ENCODE measurements at regions not wholly inside any gene's neighbourhood (a gene's known extent, or its start where the extent isn't known, plus 50 kb on each side); places are given as distances from the start of the nearest gene placed in this dataset.

DNA sequence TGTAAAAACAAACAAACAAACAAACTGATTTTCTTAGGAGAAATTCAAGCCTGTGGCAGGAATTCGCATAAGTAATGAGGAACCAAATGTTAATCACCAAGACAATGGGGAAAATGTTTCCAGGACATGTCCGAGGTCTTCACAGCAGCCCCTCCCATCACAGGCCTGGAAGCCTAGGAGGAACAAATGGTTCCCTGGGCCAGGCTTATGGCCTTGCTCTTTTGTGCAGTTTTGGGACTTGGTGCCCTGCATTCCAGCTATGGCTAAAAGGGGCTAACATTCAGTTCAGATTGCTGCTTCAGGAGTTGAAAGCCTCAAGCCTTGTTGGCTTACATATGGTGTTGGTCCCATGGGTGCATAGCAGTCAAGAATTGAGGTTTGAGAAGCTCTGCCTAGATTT, 1372.7 kb upstream of the CITED2 start:
- H3K4me1 ChIP-seq = no peaks in the 10 kb centered on the region
- Mint-ChIP-seq H3K36me3 (ENCODE audit: insufficient read depth, unreplicated experiment) (no peaks in the 10 kb centered on the region), H3K4me1 (ENCODE audit: low read depth, unreplicated experiment) (no peaks in the 10 kb centered on the region), H3K9me3 (ENCODE audit: unreplicated experiment) (no peaks in the 10 kb centered on the region), H3K4me3 (ENCODE audit: unreplicated experiment) (no peak overlapping the region), H3K27me3 (ENCODE audit: insufficient read depth, unreplicated experiment) (no peaks in the 10 kb centered on the region), H3K27ac (ENCODE audit: unreplicated experiment) (no peak overlapping the region)
- CTCF ChIA-PET = no interaction called here
- H3K4me3 ChIP-seq (ENCODE audit: low read depth, low read length) = no peak overlapping the region
- no TSS peak for BruUV-seq (replicated peaks)
- intact Hi-C loops (cut with micrococcal nuclease; ENCODE audit: unreplicated experiment) = no loop called here
- peaks cover 5% of the 10 kb centered on the region; the same call in 1 of the 2 replicates for H3K9me3 ChIP-seq
- POLR2A ChIA-PET = no interaction called here
- TF ChIP-seq, protein P1, sequence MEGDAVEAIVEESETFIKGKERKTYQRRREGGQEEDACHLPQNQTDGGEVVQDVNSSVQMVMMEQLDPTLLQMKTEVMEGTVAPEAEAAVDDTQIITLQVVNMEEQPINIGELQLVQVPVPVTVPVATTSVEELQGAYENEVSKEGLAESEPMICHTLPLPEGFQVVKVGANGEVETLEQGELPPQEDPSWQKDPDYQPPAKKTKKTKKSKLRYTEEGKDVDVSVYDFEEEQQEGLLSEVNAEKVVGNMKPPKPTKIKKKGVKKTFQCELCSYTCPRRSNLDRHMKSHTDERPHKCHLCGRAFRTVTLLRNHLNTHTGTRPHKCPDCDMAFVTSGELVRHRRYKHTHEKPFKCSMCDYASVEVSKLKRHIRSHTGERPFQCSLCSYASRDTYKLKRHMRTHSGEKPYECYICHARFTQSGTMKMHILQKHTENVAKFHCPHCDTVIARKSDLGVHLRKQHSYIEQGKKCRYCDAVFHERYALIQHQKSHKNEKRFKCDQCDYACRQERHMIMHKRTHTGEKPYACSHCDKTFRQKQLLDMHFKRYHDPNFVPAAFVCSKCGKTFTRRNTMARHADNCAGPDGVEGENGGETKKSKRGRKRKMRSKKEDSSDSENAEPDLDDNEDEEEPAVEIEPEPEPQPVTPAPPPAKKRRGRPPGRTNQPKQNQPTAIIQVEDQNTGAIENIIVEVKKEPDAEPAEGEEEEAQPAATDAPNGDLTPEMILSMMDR (IDR thresholded peaks at IDR 0.05; ENCODE audit: insufficient read depth in 1 of 2, low read depth in 1 of 2, low read length in 1 of 2, severe bottlenecking in 1 of 2, unreplicated experiment in 1 of 2) = no peak
- H3K36me3 ChIP-seq (ENCODE audit: control insufficient read depth, insufficient read depth, low read length) = no peaks in the 10 kb centered on the region
- DNase-seq = no peak
- no peaks in the 10 kb centered on the region for H3K27me3 ChIP-seq (replicated peaks; ENCODE audit: control insufficient read depth, insufficient read depth, low read length)

DNA sequence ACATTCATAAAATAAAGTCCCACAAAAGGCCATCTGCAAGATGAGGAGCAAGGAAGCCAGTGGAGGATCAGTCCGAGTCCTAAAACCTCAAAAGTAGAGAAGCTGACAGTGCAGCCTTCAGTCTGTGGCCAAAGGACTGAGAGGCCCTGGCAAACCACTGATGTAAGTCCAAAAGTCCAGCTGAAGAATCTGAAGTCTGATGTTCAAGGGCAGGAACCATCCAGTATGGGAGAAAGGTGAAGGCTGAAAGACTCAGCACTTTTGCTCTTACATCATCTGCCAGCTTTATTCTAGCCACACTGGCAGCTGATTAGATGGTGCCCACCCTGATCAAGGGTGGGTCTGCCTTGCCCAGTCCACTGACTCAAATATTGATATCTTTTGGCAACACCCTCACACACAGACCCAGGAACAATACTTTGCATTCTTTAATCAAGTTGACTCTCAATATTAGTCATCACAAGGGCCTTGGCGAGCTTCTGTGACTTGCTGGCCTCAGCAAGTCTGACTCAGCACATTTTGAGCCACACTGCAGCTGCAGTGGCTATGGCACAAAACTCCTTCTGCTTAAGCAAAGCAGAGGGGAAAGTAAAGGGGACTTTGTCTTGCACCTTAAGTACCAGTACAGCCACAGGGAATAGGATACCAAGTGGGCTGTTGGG, 1370.3 kb upstream of the CITED2 start:
- no peaks in the 10 kb centered on the region for H3K27me3 ChIP-seq (replicated peaks; ENCODE audit: control insufficient read depth, insufficient read depth, low read length)
- Mint-ChIP-seq H3K36me3 (ENCODE audit: insufficient read depth, unreplicated experiment) (no peaks in the 10 kb centered on the region), H3K4me1 (ENCODE audit: low read depth, unreplicated experiment) (no peaks in the 10 kb centered on the region), H3K9me3 (ENCODE audit: unreplicated experiment) (no peaks in the 10 kb centered on the region), H3K4me3 (ENCODE audit: unreplicated experiment) (no peak overlapping the region), H3K27me3 (ENCODE audit: insufficient read depth, unreplicated experiment) (no peaks in the 10 kb centered on the region), H3K27ac (ENCODE audit: unreplicated experiment) (no peak overlapping the region)
- ChIA-PET POLR2A (no interaction called here), CTCF (no interaction called here)
- H3K4me3 ChIP-seq (ENCODE audit: low read depth, low read length) = no peak overlapping the region
- peaks cover 5% of the 10 kb centered on the region; the same call in 1 of the 2 replicates for H3K9me3 ChIP-seq
- no peaks in the 10 kb centered on the region for H3K4me1 ChIP-seq
- TF ChIP-seq, protein P1 (IDR thresholded peaks at IDR 0.05; ENCODE audit: insufficient read depth in 1 of 2, low read depth in 1 of 2, low read length in 1 of 2, severe bottlenecking in 1 of 2, unreplicated experiment in 1 of 2) = no peak
- BruUV-seq (replicated peaks) = no TSS peak
- DNase-seq = no peak
- H3K36me3 ChIP-seq (ENCODE audit: control insufficient read depth, insufficient read depth, low read length) = no peaks in the 10 kb centered on the region
- intact Hi-C loops (cut with micrococcal nuclease; ENCODE audit: unreplicated experiment) = no loop called here

DNA sequence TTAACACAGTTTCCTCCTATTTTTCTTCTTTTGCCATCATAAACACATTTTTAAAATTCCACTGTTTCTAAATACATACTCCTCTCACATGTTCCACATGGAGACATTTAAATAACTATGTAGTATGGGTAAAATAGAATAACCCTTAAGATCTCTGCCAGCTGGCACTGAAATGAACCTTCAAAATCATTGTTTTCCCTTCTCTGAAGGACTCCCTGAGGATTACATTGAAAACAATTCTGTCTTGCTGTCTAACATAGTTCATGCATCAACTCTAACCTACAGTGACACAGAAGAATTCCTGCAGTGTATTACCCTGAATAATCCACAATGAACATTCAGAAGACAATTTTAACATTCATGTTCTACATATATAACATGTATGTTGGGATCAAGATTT, 1361.8 kb upstream of the CITED2 start:
- Histone ChIP-seq H3K27me3 (replicated peaks; ENCODE audit: control insufficient read depth, insufficient read depth, low read length) (no peaks in the 10 kb centered on the region), H3K4me1 (no peaks in the 10 kb centered on the region; the same call in 1 of the 2 replicates), H3K4me3 (ENCODE audit: low read depth, low read length) (no peak overlapping the region), H3K36me3 (ENCODE audit: control insufficient read depth, insufficient read depth, low read length) (no peaks in the 10 kb centered on the region), H3K9me3 (no peaks in the 10 kb centered on the region)
- TF ChIP-seq, protein P1 (IDR thresholded peaks at IDR 0.05; ENCODE audit: insufficient read depth in 1 of 2, low read depth in 1 of 2, low read length in 1 of 2, severe bottlenecking in 1 of 2, unreplicated experiment in 1 of 2) = no peak
- no peak overlapping the region for H3K27ac Mint-ChIP-seq (ENCODE audit: unreplicated experiment)
- no peak for DNase-seq
- no peak overlapping the region for H3K4me3 Mint-ChIP-seq (ENCODE audit: unreplicated experiment)
- POLR2A ChIA-PET = no interaction called here
- BruUV-seq (replicated peaks) = no TSS peak
- H3K9me3 Mint-ChIP-seq (ENCODE audit: unreplicated experiment) = peaks cover 1% of the 10 kb centered on the region
- H3K27me3 Mint-ChIP-seq (ENCODE audit: insufficient read depth, unreplicated experiment) = no peaks in the 10 kb centered on the region
- intact Hi-C loops (cut with micrococcal nuclease; ENCODE audit: unreplicated experiment) = no loop called here
- peaks cover 4% of the 10 kb centered on the region for H3K4me1 Mint-ChIP-seq (ENCODE audit: low read depth, unreplicated experiment)
- H3K36me3 Mint-ChIP-seq (ENCODE audit: insufficient read depth, unreplicated experiment) = no peaks in the 10 kb centered on the region
- CTCF ChIA-PET = no interaction called here
